Prostate gland (tissue), 2 donors: ENCODE measurements at regions not wholly inside any gene's neighbourhood (a gene's known extent, or its start where the extent isn't known, plus 50 kb on each side); places are given as distances from the start of the nearest gene placed in this dataset.

Experiments
- CTCF ChIP-seq, 4 experiments: fragments of 200-600 bp in 2 of 4; fragments of 450-650 bp in 2 of 4; sonication (generic) in 2 of 4; IDR thresholded peaks; 1 replicate in 3 of 4; 2 replicates in 1 of 4; pipeline ENCODE4 v1.5.1; 2016 to 2019; ENCODE audit warnings: antibody characterized with exemption in 4 of 4, mild to moderate bottlenecking in 2 of 4, moderate library complexity in 2 of 4
- POLR2AphosphoS5 ChIP-seq: sonication (generic); formaldehyde crosslinking; IDR thresholded peaks from one replicate; pipeline ENCODE4 v1.6.1; 2017; ENCODE audit warnings: antibody characterized with exemption

GRCh38 chr14:42710071-42710470 lies 1103.4 kb downstream of the LRFN5 start:
- no peak for TF ChIP-seq POLR2AphosphoS5
- no peak for TF ChIP-seq CTCF (IDR thresholded peaks at IDR 0.05)
